GM08714 (cell line): ENCODE measurements at regions not wholly inside any gene's neighbourhood (a gene's known extent, or its start where the extent isn't known, plus 50 kb on each side); places are given as distances from the start of the nearest gene placed in this dataset.
"Not testable (repeated sequence)": the region's sequence is repeated elsewhere in the genome, so short reads cannot be mapped to it uniquely, and the experiment has no call there.

ENCODE experiments used
- H3K4me3 ChIP-seq: fragments of 200-500 bp; sonication (Bioruptor generic); 2 replicates; pipeline ENCODE4 v1.5.1; 2014; ENCODE audit warnings: mild to moderate bottlenecking, low read length, inconsistent platforms
- ZNF274 ChIP-seq: IDR thresholded peaks from 2 replicates; pipeline ENCODE4 v1.6.1; 2012; ENCODE audit warnings: mild to moderate bottlenecking, low read depth, low read length

GRCh38 chr12:126966498-126966897 lies 1300.5 kb upstream of the TMEM132C start:
- no peak overlapping the region for H3K4me3 ChIP-seq

GRCh38 chr12:126967152-126967551 lies 1299.8 kb upstream of the TMEM132C start:
- no peak overlapping the region for H3K4me3 ChIP-seq
- TF ChIP-seq ZNF274, result no peak

More at GRCh38 chr12:126966498-126966897, 1300.5 kb upstream of the TMEM132C start:
- no peak for TF ChIP-seq ZNF274

- no peak overlapping the region for H3K4me3 ChIP-seq
- TF ChIP-seq ZNF274, result no peak
Observed at GRCh38 chr12:126974779-126975178, 1292.2 kb upstream of the TMEM132C start.

- TF ChIP-seq ZNF274, result no peak
Observed at GRCh38 chr12:126976579-126976978, 1290.4 kb upstream of the TMEM132C start.

GRCh38 chr12:126979564-126979963 lies 1287.4 kb upstream of the TMEM132C start:
- H3K4me3 ChIP-seq, result not testable (repeated sequence)

More at GRCh38 chr12:126976579-126976978, 1290.4 kb upstream of the TMEM132C start:
- H3K4me3 ChIP-seq, result no peak overlapping the region

GRCh38 chr12:126982707-126983106 lies 1284.3 kb upstream of the TMEM132C start:
- H3K4me3 ChIP-seq, result no peak overlapping the region

GRCh38 chr12:126983735-126984134 lies 1283.2 kb upstream of the TMEM132C start:
- H3K4me3 ChIP-seq, result not testable (repeated sequence)

More at GRCh38 chr12:126982707-126983106, 1284.3 kb upstream of the TMEM132C start:
- no peak for TF ChIP-seq ZNF274

GRCh38 chr12:126985663-126986062 lies 1281.3 kb upstream of the TMEM132C start:
- H3K4me3 ChIP-seq, result not testable (repeated sequence)

GRCh38 chr12:126989532-126989931 lies 1277.4 kb upstream of the TMEM132C start:
- TF ChIP-seq ZNF274, result no peak

GRCh38 chr12:126993898-126994297 lies 1273.1 kb upstream of the TMEM132C start:
- H3K4me3 ChIP-seq, result no peak overlapping the region
- no peak for TF ChIP-seq ZNF274

More at GRCh38 chr12:126989532-126989931, 1277.4 kb upstream of the TMEM132C start:
- H3K4me3 ChIP-seq, result no peak overlapping the region

- no peak overlapping the region for H3K4me3 ChIP-seq
- no peak for TF ChIP-seq ZNF274
Observed at GRCh38 chr12:126994599-126994998, 1272.4 kb upstream of the TMEM132C start.

GRCh38 chr12:126998031-126998430 lies 1268.9 kb upstream of the TMEM132C start:
- no peak overlapping the region for H3K4me3 ChIP-seq
- no peak for TF ChIP-seq ZNF274

- H3K4me3 ChIP-seq, result no peak overlapping the region
- TF ChIP-seq ZNF274, result no peak
Observed at GRCh38 chr12:126998747-126999285, 1268.2 kb upstream of the TMEM132C start.

GRCh38 chr12:126999352-126999751 lies 1267.6 kb upstream of the TMEM132C start:
- no peak for TF ChIP-seq ZNF274
- H3K4me3 ChIP-seq, result no peak overlapping the region

- no peak for TF ChIP-seq ZNF274
- no peak overlapping the region for H3K4me3 ChIP-seq
Observed at GRCh38 chr12:127005406-127005805, 1261.6 kb upstream of the TMEM132C start.

GRCh38 chr12:127006972-127007371 lies 1260.0 kb upstream of the TMEM132C start:
- no peak for TF ChIP-seq ZNF274
- H3K4me3 ChIP-seq, result no peak overlapping the region
